ENCODE measurements at regions not wholly inside any gene's neighbourhood (a gene's known extent, or its start where the extent isn't known, plus 50 kb on each side); places are given as distances from the start of the nearest gene placed in this dataset.
"Not testable (repeated sequence)": the region's sequence is repeated elsewhere in the genome, so short reads cannot be mapped to it uniquely, and the experiment has no call there.

DNA sequence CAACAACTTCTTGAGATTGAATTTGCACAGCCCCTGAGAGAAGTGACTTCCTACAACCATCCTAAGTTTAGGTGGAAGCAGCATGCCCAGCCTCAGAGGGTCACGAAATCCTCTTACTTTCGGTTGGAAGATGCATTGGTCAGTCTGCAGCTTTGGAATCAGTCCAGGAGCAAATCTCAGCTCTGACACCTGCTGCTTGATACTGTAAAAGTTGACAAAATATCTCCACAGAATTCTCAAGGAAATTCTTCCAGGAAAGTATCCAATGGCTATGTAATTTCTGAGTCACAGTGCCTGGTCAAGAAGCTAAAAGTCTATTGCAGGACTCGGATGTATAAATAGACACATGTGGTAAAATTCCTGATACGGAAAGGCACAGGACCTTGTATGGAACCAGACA lies 414.5 kb upstream of the GYPC start:
- Histone ChIP-seq H3K9ac (ENCODE audit: low read depth in 1 of 3, low read length in 3 of 3) (no peak overlapping the region), H3K36me3 (ENCODE audit: control insufficient read depth in 3 of 3, insufficient read depth in 3 of 3, low read length in 3 of 3) (no peaks in the 10 kb centered on the region), H3K27ac (ENCODE audit: low read depth, low read length) (no peak overlapping the region), H3K27me3 (ENCODE audit: control insufficient read depth in 3 of 3, insufficient read depth in 3 of 3, low read length in 3 of 3) (no peaks in the 10 kb centered on the region), H3K4me1 (ENCODE audit: control insufficient read depth in 3 of 3, insufficient read depth in 3 of 3, low read length in 3 of 3) (no peaks in the 10 kb centered on the region), H3K9me3 (ENCODE audit: control insufficient read depth in 3 of 3, low read length in 3 of 3) (no peaks in the 10 kb centered on the region), H3K4me3 (ENCODE audit: low read length in 3 of 3) (no peak overlapping the region)

DNA sequence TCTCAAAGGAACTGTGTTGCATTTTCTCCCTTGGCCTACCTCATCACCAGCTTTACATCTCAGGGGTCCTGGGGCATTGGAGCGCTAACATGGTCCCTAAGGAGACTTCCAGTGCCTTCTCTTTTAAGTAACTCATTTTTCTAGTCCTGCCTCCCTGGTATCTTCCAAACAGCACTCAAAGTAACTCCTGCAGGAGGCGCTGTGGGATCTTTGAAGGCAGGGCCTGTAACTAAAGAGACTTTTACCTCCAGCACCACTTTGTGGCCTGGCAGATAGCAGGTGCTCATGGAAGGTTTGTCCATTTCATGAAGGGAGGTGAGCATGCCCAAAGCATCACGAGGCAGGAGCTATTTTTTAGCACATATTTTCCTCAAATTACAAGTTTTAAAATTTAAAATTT lies 411.0 kb upstream of the GYPC start:
- Histone ChIP-seq H3K36me3 (ENCODE audit: control insufficient read depth in 3 of 3, insufficient read depth in 3 of 3, low read length in 3 of 3) (no peaks in the 10 kb centered on the region), H3K27ac (ENCODE audit: low read depth, low read length) (no peak overlapping the region), H3K4me1 (ENCODE audit: control insufficient read depth in 3 of 3, insufficient read depth in 3 of 3, low read length in 3 of 3) (no peaks in the 10 kb centered on the region), H3K4me3 (ENCODE audit: low read length in 3 of 3) (no peak overlapping the region), H3K9me3 (ENCODE audit: control insufficient read depth in 3 of 3, low read length in 3 of 3) (no peaks in the 10 kb centered on the region), H3K9ac (ENCODE audit: low read depth in 1 of 3, low read length in 3 of 3) (no peak overlapping the region), H3K27me3 (ENCODE audit: control insufficient read depth in 3 of 3, insufficient read depth in 3 of 3, low read length in 3 of 3) (no peaks in the 10 kb centered on the region)

DNA sequence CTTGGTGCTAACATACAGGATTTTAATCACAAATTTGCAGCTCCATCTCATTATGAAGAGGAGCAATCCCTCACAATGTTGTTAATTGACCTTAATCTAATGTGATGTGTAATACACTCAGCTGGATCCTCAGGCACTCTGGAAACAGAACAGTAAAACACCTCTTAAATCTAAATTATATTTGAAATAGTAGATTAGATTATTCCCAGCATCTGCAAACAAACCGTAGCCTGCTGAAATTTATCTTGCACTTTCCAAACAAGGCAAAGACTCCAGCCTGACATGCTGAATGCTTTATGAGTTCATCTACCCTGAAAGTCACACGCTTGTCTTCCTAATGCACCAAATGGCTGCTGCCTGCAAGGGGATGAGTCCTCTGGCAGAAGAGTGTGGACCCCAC lies 402.3 kb upstream of the GYPC start:
- H3K9me3 ChIP-seq (ENCODE audit: control insufficient read depth in 3 of 3, low read length in 3 of 3): no peaks in the 10 kb centered on the region
- H3K4me3 ChIP-seq (ENCODE audit: low read length in 3 of 3): no peak overlapping the region
- H3K9ac ChIP-seq (ENCODE audit: low read depth in 1 of 3, low read length in 3 of 3): no peak overlapping the region
- H3K4me1 ChIP-seq (ENCODE audit: control insufficient read depth in 3 of 3, insufficient read depth in 3 of 3, low read length in 3 of 3): no peaks in the 10 kb centered on the region
- no peak overlapping the region for H3K27ac ChIP-seq (ENCODE audit: low read depth, low read length)
- H3K27me3 ChIP-seq (ENCODE audit: control insufficient read depth in 3 of 3, insufficient read depth in 3 of 3, low read length in 3 of 3): no peaks in the 10 kb centered on the region
- H3K36me3 ChIP-seq (ENCODE audit: control insufficient read depth in 3 of 3, insufficient read depth in 3 of 3, low read length in 3 of 3): no peaks in the 10 kb centered on the region

DNA sequence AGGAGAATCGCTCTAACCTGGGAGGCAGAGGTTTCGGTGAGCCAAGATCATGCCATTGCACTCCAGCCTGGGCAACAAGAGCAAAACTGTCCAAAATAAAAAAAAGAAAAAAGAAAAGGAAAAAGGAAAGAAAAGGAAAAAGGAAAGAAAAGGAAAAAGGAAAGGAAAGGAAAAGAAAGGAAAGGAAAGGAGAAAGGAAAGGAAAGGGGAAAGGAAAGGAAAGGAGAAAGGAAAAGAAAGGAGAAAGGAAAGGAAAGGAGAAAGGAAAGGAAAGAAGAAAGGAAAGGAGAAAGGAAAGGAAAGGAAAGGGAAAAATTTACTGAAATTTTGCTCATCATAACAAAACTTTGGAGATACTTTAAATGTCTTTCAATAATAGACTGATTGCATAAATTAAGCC lies 391.3 kb upstream of the GYPC start:
- no peaks in the 10 kb centered on the region for H3K27me3 ChIP-seq (ENCODE audit: control insufficient read depth in 3 of 3, insufficient read depth in 3 of 3, low read length in 3 of 3)
- H3K9ac ChIP-seq (ENCODE audit: low read depth in 1 of 3, low read length in 3 of 3): no peak overlapping the region
- no peaks in the 10 kb centered on the region for H3K9me3 ChIP-seq (ENCODE audit: control insufficient read depth in 3 of 3, low read length in 3 of 3)
- no peaks in the 10 kb centered on the region for H3K36me3 ChIP-seq (ENCODE audit: control insufficient read depth in 3 of 3, insufficient read depth in 3 of 3, low read length in 3 of 3)
- H3K4me1 ChIP-seq (ENCODE audit: control insufficient read depth in 3 of 3, insufficient read depth in 3 of 3, low read length in 3 of 3): no peaks in the 10 kb centered on the region
- H3K4me3 ChIP-seq (ENCODE audit: low read length in 3 of 3): no peak overlapping the region
- H3K27ac ChIP-seq (ENCODE audit: low read depth, low read length): no peak overlapping the region

DNA sequence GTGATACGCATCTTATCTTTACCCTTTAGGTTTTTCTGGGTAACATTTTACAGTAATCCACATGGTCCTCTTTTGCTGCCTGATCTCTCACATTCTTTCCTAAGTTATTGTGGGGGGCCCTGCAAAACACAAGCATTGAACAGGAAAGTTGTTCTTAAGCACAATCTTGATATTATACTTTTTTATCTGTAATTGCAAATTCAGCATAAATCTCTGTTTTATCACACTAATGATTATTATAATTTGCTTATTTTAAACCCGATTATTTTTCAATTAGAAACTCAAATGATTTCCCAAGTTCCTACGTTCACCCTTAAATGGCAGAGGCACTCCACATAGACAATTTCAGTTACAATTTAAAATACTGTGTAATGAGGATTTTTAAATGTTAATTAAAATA lies 386.0 kb upstream of the GYPC start:
- H3K9ac ChIP-seq (ENCODE audit: low read depth in 1 of 3, low read length in 3 of 3): no peak overlapping the region
- no peaks in the 10 kb centered on the region for H3K9me3 ChIP-seq (ENCODE audit: control insufficient read depth in 3 of 3, low read length in 3 of 3)
- no peak overlapping the region for H3K4me3 ChIP-seq (ENCODE audit: low read length in 3 of 3)
- no peaks in the 10 kb centered on the region for H3K27me3 ChIP-seq (ENCODE audit: control insufficient read depth in 3 of 3, insufficient read depth in 3 of 3, low read length in 3 of 3)
- no peaks in the 10 kb centered on the region for H3K4me1 ChIP-seq (ENCODE audit: control insufficient read depth in 3 of 3, insufficient read depth in 3 of 3, low read length in 3 of 3)
- no peak overlapping the region for H3K27ac ChIP-seq (ENCODE audit: low read depth, low read length)
- H3K36me3 ChIP-seq (ENCODE audit: control insufficient read depth in 3 of 3, insufficient read depth in 3 of 3, low read length in 3 of 3): no peaks in the 10 kb centered on the region

DNA sequence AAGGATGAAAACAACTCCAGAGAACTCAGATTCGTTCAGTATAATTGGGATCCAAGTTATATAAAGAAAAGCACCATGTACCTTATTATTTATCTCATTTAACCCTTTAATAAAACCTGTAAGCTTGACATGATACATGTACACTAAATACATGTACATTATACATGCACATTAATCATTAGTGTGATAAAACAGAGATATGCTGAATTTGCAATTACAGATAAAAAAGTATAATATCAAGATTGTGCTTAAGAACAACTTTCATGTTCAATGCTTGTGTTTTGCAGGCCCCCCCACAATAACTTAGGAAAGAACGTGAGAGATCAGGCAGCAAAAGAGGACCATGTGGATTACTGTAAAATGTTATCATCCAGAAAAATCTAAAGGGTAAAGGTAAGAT lies 385.4 kb upstream of the GYPC start:
- H3K4me1 ChIP-seq (ENCODE audit: control insufficient read depth in 3 of 3, insufficient read depth in 3 of 3, low read length in 3 of 3): no peaks in the 10 kb centered on the region
- no peak overlapping the region for H3K9ac ChIP-seq (ENCODE audit: low read depth in 1 of 3, low read length in 3 of 3)
- H3K36me3 ChIP-seq (ENCODE audit: control insufficient read depth in 3 of 3, insufficient read depth in 3 of 3, low read length in 3 of 3): no peaks in the 10 kb centered on the region
- no peak overlapping the region for H3K4me3 ChIP-seq (ENCODE audit: low read length in 3 of 3)
- H3K27me3 ChIP-seq (ENCODE audit: control insufficient read depth in 3 of 3, insufficient read depth in 3 of 3, low read length in 3 of 3): no peaks in the 10 kb centered on the region
- H3K27ac ChIP-seq (ENCODE audit: low read depth, low read length): no peak overlapping the region
- H3K9me3 ChIP-seq (ENCODE audit: control insufficient read depth in 3 of 3, low read length in 3 of 3): no peaks in the 10 kb centered on the region

DNA sequence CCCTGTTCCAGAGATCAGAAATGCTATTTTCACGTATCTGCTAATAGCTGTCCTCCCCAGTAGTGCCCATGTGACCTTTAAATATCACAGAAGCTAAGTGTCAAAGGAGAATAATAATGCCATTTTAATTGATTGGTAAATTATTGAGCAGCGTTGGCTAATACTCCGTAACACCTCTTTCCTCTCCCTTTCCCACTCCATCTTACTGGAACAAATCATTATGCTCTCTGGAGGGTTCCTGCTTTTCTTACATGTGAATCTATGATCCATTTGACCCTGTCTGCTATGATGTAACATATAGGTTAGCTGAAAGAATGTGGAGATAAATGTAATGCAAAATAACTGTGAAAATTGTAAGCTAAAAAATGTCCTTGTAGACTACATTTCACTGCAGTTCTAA lies 383.6 kb upstream of the GYPC start:
- H3K27ac ChIP-seq (ENCODE audit: low read depth, low read length): no peak overlapping the region
- no peaks in the 10 kb centered on the region for H3K36me3 ChIP-seq (ENCODE audit: control insufficient read depth in 3 of 3, insufficient read depth in 3 of 3, low read length in 3 of 3)
- no peaks in the 10 kb centered on the region for H3K9me3 ChIP-seq (ENCODE audit: control insufficient read depth in 3 of 3, low read length in 3 of 3)
- no peaks in the 10 kb centered on the region for H3K27me3 ChIP-seq (ENCODE audit: control insufficient read depth in 3 of 3, insufficient read depth in 3 of 3, low read length in 3 of 3)
- no peak overlapping the region for H3K4me3 ChIP-seq (ENCODE audit: low read length in 3 of 3)
- no peak overlapping the region for H3K9ac ChIP-seq (ENCODE audit: low read depth in 1 of 3, low read length in 3 of 3)
- H3K4me1 ChIP-seq (ENCODE audit: control insufficient read depth in 3 of 3, insufficient read depth in 3 of 3, low read length in 3 of 3): no peaks in the 10 kb centered on the region

DNA sequence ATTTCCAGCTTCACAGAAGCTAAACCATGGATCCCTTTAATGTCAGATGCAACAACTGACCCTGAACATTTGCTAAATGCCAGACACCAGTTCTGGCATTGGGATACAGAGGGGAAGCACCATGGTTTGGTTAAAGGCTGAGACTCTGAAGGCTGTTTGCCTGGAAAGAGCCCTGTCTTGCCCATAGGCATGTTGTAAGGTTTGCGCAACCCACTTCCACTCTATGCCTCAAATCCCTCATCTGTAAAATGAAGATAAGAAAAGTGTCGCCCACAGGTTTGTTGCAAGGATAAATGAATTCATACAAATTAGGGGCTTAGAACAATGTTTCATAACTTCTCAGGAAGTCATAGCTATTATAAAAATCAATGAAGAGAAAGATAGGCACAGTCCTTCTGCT lies 380.9 kb upstream of the GYPC start:
- Histone ChIP-seq H3K27ac (ENCODE audit: low read depth, low read length) (no peak overlapping the region), H3K27me3 (ENCODE audit: control insufficient read depth in 3 of 3, insufficient read depth in 3 of 3, low read length in 3 of 3) (no peaks in the 10 kb centered on the region), H3K4me3 (ENCODE audit: low read length in 3 of 3) (no peak overlapping the region), H3K4me1 (ENCODE audit: control insufficient read depth in 3 of 3, insufficient read depth in 3 of 3, low read length in 3 of 3) (no peaks in the 10 kb centered on the region), H3K36me3 (ENCODE audit: control insufficient read depth in 3 of 3, insufficient read depth in 3 of 3, low read length in 3 of 3) (no peaks in the 10 kb centered on the region), H3K9me3 (ENCODE audit: control insufficient read depth in 3 of 3, low read length in 3 of 3) (no peaks in the 10 kb centered on the region), H3K9ac (ENCODE audit: low read depth in 1 of 3, low read length in 3 of 3) (no peak overlapping the region)

DNA sequence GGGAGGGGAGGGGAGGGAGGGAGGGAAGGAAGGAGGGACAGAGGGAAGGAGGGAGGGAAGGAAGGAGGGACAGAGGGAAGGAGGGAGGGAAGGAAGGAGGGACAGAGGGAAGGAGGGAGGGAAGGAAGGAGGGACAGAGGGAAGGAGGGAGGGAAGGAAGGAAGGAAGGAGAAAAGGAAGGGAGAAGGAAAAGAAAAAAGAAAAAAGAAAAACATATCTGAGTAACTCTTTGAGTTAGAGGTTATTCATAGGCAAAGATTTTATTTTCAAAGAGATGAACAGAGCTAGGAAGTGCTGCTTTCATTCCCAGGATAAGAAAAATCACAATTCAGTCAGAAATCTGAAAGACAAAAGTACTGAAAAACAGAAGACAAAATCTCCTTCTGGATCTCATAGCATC lies 379.7 kb upstream of the GYPC start:
- H3K27ac ChIP-seq (ENCODE audit: low read depth, low read length); H3K4me3 ChIP-seq (ENCODE audit: low read length in 3 of 3); H3K9me3 ChIP-seq (ENCODE audit: control insufficient read depth in 3 of 3, low read length in 3 of 3); H3K36me3 ChIP-seq (ENCODE audit: control insufficient read depth in 3 of 3, insufficient read depth in 3 of 3, low read length in 3 of 3); H3K27me3 ChIP-seq (ENCODE audit: control insufficient read depth in 3 of 3, insufficient read depth in 3 of 3, low read length in 3 of 3); H3K4me1 ChIP-seq (ENCODE audit: control insufficient read depth in 3 of 3, insufficient read depth in 3 of 3, low read length in 3 of 3); H3K9ac ChIP-seq (ENCODE audit: low read depth in 1 of 3, low read length in 3 of 3): not testable (repeated sequence)

DNA sequence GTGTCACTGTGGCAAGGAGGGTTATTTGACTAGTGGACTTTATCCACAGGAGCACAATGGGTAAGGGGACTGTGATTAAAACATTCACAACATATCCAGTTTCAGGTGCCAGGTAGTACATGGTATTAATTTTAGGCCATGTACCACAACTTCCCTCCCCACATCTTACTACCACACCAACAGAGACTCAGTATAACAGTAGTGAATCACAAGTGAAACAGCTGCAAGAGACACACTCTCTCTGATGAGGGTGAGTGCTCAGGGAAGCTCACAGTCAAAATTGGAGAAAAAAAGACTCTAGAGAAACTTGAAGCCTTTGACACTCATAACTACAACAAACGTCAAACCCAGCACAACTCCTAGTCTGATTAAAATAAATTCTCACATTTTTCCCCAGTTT lies 367.6 kb upstream of the GYPC start:
- Histone ChIP-seq H3K27me3 (ENCODE audit: control insufficient read depth in 3 of 3, insufficient read depth in 3 of 3, low read length in 3 of 3) (no peaks in the 10 kb centered on the region), H3K4me3 (ENCODE audit: low read length in 3 of 3) (no peak overlapping the region), H3K27ac (ENCODE audit: low read depth, low read length) (no peak overlapping the region), H3K4me1 (ENCODE audit: control insufficient read depth in 3 of 3, insufficient read depth in 3 of 3, low read length in 3 of 3) (no peaks in the 10 kb centered on the region), H3K9ac (ENCODE audit: low read depth in 1 of 3, low read length in 3 of 3) (no peak overlapping the region), H3K36me3 (ENCODE audit: control insufficient read depth in 3 of 3, insufficient read depth in 3 of 3, low read length in 3 of 3) (no peaks in the 10 kb centered on the region), H3K9me3 (ENCODE audit: control insufficient read depth in 3 of 3, low read length in 3 of 3) (no peaks in the 10 kb centered on the region)

DNA sequence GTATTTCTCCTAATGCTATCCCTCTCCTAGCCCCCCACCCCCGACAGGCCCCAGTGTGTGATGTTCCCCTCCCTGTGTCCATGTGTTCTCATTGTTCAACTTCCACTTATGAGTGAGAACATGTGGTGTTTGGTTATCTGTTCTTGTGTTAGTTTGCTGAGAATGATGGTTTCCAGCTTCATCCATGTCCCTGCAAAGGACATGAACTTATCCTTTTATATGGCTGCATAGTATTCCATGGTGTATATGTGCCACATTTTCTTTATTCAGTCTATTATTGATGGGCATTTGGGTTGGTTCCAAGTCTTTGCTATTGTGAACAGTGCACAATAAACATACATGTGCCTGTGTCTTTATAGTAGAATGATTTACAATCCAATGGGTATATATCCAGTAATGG lies 362.0 kb upstream of the GYPC start:
- not testable (repeated sequence) for H3K36me3 ChIP-seq (ENCODE audit: control insufficient read depth in 3 of 3, insufficient read depth in 3 of 3, low read length in 3 of 3); H3K4me1 ChIP-seq (ENCODE audit: control insufficient read depth in 3 of 3, insufficient read depth in 3 of 3, low read length in 3 of 3); H3K27ac ChIP-seq (ENCODE audit: low read depth, low read length); H3K27me3 ChIP-seq (ENCODE audit: control insufficient read depth in 3 of 3, insufficient read depth in 3 of 3, low read length in 3 of 3); H3K9ac ChIP-seq (ENCODE audit: low read depth in 1 of 3, low read length in 3 of 3); H3K4me3 ChIP-seq (ENCODE audit: low read length in 3 of 3); H3K9me3 ChIP-seq (ENCODE audit: control insufficient read depth in 3 of 3, low read length in 3 of 3)
